Upper lobe of left lung (tissue), 6 donors: ENCODE measurements at regions not wholly inside any gene's neighbourhood (a gene's known extent, or its start where the extent isn't known, plus 50 kb on each side); places are given as distances from the start of the nearest gene placed in this dataset.
A peak's percentile ranks its signal among the peaks of the same experiment; 100 is the strongest.

Experiments
- ATAC-seq, 2 donors: fragments of 200-7000 bp; cut with Tn5 transposase; one replicate each; pipeline ENCODE4 v1.9.1; 2022; ENCODE audit warnings: mild to moderate bottlenecking in 2 of 2, moderate library complexity in 2 of 2; ENCODE audit not compliant: low FRiP score in 2 of 2
- DNase-seq, 2 donors: peaks; one replicate each; pipeline ENCODE4 v3.0.0-alpha.2; 2019 to 2020
- H3K27ac ChIP-seq, 4 donors: fragments of 200-600 bp; sonication (generic); one replicate each; pipeline ENCODE4 v1.5.1; 2016 to 2019
- H3K27me3 ChIP-seq, 4 donors: fragments of 200-600 bp; sonication (generic); one replicate each; pipeline ENCODE4 v1.5.1; 2017 to 2019
- H3K36me3 ChIP-seq, 4 donors: fragments of 200-600 bp; sonication (generic); one replicate each; pipeline ENCODE4 v1.5.1; 2016 to 2019
- H3K4me1 ChIP-seq, 4 donors: fragments of 200-600 bp; sonication (generic); one replicate each; pipeline ENCODE4 v1.5.1; 2018 to 2019
- H3K4me3 ChIP-seq, 4 donors: fragments of 200-600 bp; sonication (generic); one replicate each; pipeline ENCODE4 v1.5.1; 2017 to 2019; ENCODE audit warnings: mild to moderate bottlenecking in 2 of 4, moderate library complexity in 1 of 4
- H3K9me3 ChIP-seq, 4 donors: fragments of 200-600 bp; sonication (generic); one replicate each; pipeline ENCODE4 v1.5.1; 2018 to 2019
- CTCF ChIP-seq, 6 experiments: fragments of 450-650 bp in 4 of 6; fragments of 200-600 bp in 2 of 6; sonication (generic) in 2 of 6; IDR thresholded peaks; one replicate each; pipeline ENCODE4 v1.5.1; 2016 to 2019; ENCODE audit warnings: antibody characterized with exemption in 6 of 6
- EP300 ChIP-seq, 4 donors: sonication (generic); formaldehyde crosslinking; IDR thresholded peaks; one replicate each; pipeline ENCODE4 v1.5.1; 2017; ENCODE audit warnings: antibody characterized with exemption in 4 of 4, control low read depth in 2 of 4
- POLR2A ChIP-seq, 4 donors: fragments of 450-650 bp; IDR thresholded peaks; one replicate each; pipeline ENCODE4 v1.5.1; 2016 to 2017; ENCODE audit warnings: antibody characterized with exemption in 4 of 4, mild to moderate bottlenecking in 2 of 4
- POLR2AphosphoS5 ChIP-seq, 2 donors: sonication (generic); formaldehyde crosslinking; IDR thresholded peaks; one replicate each; pipeline ENCODE4 v1.5.1; 2017; ENCODE audit warnings: antibody characterized with exemption in 2 of 2
- WGBS, 2 donors: methylation state at CpG; one replicate each; pipeline ENCODE4 v1.1.5; 2017 to 2018; 5-methylcytosine and 5-hydroxymethylcytosine counted together
- donor health status: DM: no; HTN: no; CAD: no; lungs with moderate emphysema.
- donor health status: DM: no; HTN: yes; CAD: no; lungs with severe emphysema.

- no peak for TF ChIP-seq CTCF (IDR thresholded peaks at IDR 0.05)
- no peak for TF ChIP-seq POLR2A (IDR thresholded peaks at IDR 0.05)
- no peak for TF ChIP-seq POLR2AphosphoS5 (IDR thresholded peaks at IDR 0.05)
These were observed 57.2 kb upstream of the UGP2 start for GRCh38 chr2:63784461-63784860.

GRCh38 chr2:63785096-63785495 is 56.6 kb upstream of the UGP2 start:
- TF ChIP-seq POLR2A (IDR thresholded peaks at IDR 0.05) (no peak), EP300 (IDR thresholded peaks at IDR 0.05) (no peak), CTCF (IDR thresholded peaks at IDR 0.05) (no peak), POLR2AphosphoS5 (IDR thresholded peaks at IDR 0.05) (no peak)
- H3K4me1 ChIP-seq = no peaks in the 10 kb centered on the region
- H3K36me3 ChIP-seq = no peaks in the 10 kb centered on the region
- DNase-seq = no peak
- no peak overlapping the region for H3K27ac ChIP-seq
- no peaks in the 10 kb centered on the region for H3K27me3 ChIP-seq
- no peaks in the 10 kb centered on the region for H3K9me3 ChIP-seq
- WGBS, 2 donors = 69 to 74% methylated on average over 1 of the region's 1 CpG
- ATAC-seq = no peak
- H3K4me3 ChIP-seq = no peak overlapping the region

More at GRCh38 chr2:63784461-63784860, 57.2 kb upstream of the UGP2 start:
- ATAC-seq (no peak), DNase-seq (no peak)
- no peaks in the 10 kb centered on the region for H3K4me1 ChIP-seq
- H3K9me3 ChIP-seq = no peaks in the 10 kb centered on the region
- H3K27me3 ChIP-seq = no peaks in the 10 kb centered on the region
- H3K36me3 ChIP-seq = no peaks in the 10 kb centered on the region
- H3K4me3 ChIP-seq = no peak overlapping the region
- no peak overlapping the region for H3K27ac ChIP-seq

- H3K9me3 ChIP-seq = no peaks in the 10 kb centered on the region
- no peak for DNase-seq
- H3K36me3 ChIP-seq = no peaks in the 10 kb centered on the region
- no peaks in the 10 kb centered on the region for H3K27me3 ChIP-seq
- peak in 1 of 2 donors; percentile 3 for ATAC-seq
- peaks cover 0 to 2% (median 0%) of the 10 kb centered on the region in 4 donors for H3K4me1 ChIP-seq
- TF ChIP-seq POLR2AphosphoS5 (IDR thresholded peaks at IDR 0.05) (no peak), POLR2A (IDR thresholded peaks at IDR 0.05) (no peak), EP300 (IDR thresholded peaks at IDR 0.05) (no peak), CTCF (IDR thresholded peaks at IDR 0.05) (no peak)
- H3K27ac ChIP-seq = no peak overlapping the region
- WGBS, 2 donors = 98 to 100% methylated on average over 3 of the region's 3 CpGs
- H3K4me3 ChIP-seq = no peak overlapping the region
These were observed 55.2 kb upstream of the UGP2 start for GRCh38 chr2:63786471-63786870.

- no peak overlapping the region for H3K4me3 ChIP-seq
- TF ChIP-seq POLR2A (IDR thresholded peaks at IDR 0.05) (no peak), EP300 (IDR thresholded peaks at IDR 0.05) (peak in 2 of 4 donors; percentile 19 to 58), POLR2AphosphoS5 (IDR thresholded peaks at IDR 0.05) (peak in 1 of 2 donors; percentile 26)
- no peaks in the 10 kb centered on the region for H3K9me3 ChIP-seq
- H3K27me3 ChIP-seq = no peaks in the 10 kb centered on the region
- no peaks in the 10 kb centered on the region for H3K36me3 ChIP-seq
- DNase-seq = no peak
- WGBS, 2 donors = 74 to 86% methylated on average over 3 of the region's 3 CpGs
- H3K27ac ChIP-seq = no peak overlapping the region
- peaks cover 0 to 2% (median 0%) of the 10 kb centered on the region in 4 donors for H3K4me1 ChIP-seq
- peak in 1 of 2 donors; percentile 71 for ATAC-seq
These were observed 53.6 kb upstream of the UGP2 start for GRCh38 chr2:63788071-63788470.

- TF ChIP-seq POLR2AphosphoS5 (IDR thresholded peaks at IDR 0.05) (no peak), CTCF (IDR thresholded peaks at IDR 0.05) (no peak), POLR2A (IDR thresholded peaks at IDR 0.05) (no peak), EP300 (IDR thresholded peaks at IDR 0.05) (no peak)
These were observed 52.2 kb upstream of the UGP2 start for GRCh38 chr2:63789338-63790020.

More at GRCh38 chr2:63789338-63790020, 52.2 kb upstream of the UGP2 start:
- Histone ChIP-seq H3K27me3 (no peaks in the 10 kb centered on the region), H3K27ac (no peak overlapping the region), H3K4me1 (peaks cover 0 to 2% (median 0%) of the 10 kb centered on the region in 4 donors), H3K9me3 (no peaks in the 10 kb centered on the region), H3K4me3 (no peak overlapping the region), H3K36me3 (no peaks in the 10 kb centered on the region)
- DNase-seq = no peak
- ATAC-seq = peak in 1 of 2 donors; percentile 71
- WGBS, 2 donors = 92% methylated on average over 5 of the region's 5 CpGs
